Glutamatergic neuron (in vitro differentiated cells): ENCODE measurements at regions not wholly inside any gene's neighbourhood (a gene's known extent, or its start where the extent isn't known, plus 50 kb on each side); places are given as distances from the start of the nearest gene placed in this dataset.

ENCODE experiments used
- DNase-seq: peaks from one replicate; pipeline ENCODE4 v3.0.0; 2022
- H3K27ac Mint-ChIP-seq: one replicate; pipeline ENCODE4 v1.8.0; 2020; ENCODE audit warnings: mild to moderate bottlenecking, mixed read lengths, inconsistent platforms; ENCODE audit not compliant: unreplicated experiment
- H3K27me3 Mint-ChIP-seq: one replicate; pipeline ENCODE4 v1.8.0; 2020; ENCODE audit warnings: mild to moderate bottlenecking, moderate library complexity, mixed read lengths, inconsistent platforms; ENCODE audit not compliant: unreplicated experiment
- H3K36me3 Mint-ChIP-seq: one replicate; pipeline ENCODE4 v1.8.0; 2020; ENCODE audit warnings: mild to moderate bottlenecking, mixed read lengths, inconsistent platforms; ENCODE audit not compliant: unreplicated experiment
- H3K4me1 Mint-ChIP-seq: one replicate; pipeline ENCODE4 v1.8.0; 2020; ENCODE audit warnings: mild to moderate bottlenecking, low read depth, mixed read lengths, inconsistent platforms; ENCODE audit not compliant: unreplicated experiment
- H3K4me3 Mint-ChIP-seq: one replicate; pipeline ENCODE4 v1.8.0; 2020; ENCODE audit warnings: mild to moderate bottlenecking, mixed read lengths, inconsistent platforms; ENCODE audit not compliant: unreplicated experiment
- H3K9me3 Mint-ChIP-seq: one replicate; pipeline ENCODE4 v1.8.0; 2020; ENCODE audit warnings: mild to moderate bottlenecking, moderate library complexity, mixed read lengths, inconsistent platforms; ENCODE audit not compliant: unreplicated experiment
- CTCF ChIP-seq: fragments of 200-600 bp; sonication (generic); IDR thresholded peaks from one replicate; pipeline ENCODE4 v1.5.0; 2021; ENCODE audit not compliant: partially characterized antibody, unreplicated experiment

GRCh38 chr20:52438326-52438963, 246.9 kb upstream of the ZFP64 start:
- peaks cover 3% of the 10 kb centered on the region for H3K9me3 Mint-ChIP-seq
- H3K27me3 Mint-ChIP-seq: peaks cover 4% of the 10 kb centered on the region
- no peaks in the 10 kb centered on the region for H3K36me3 Mint-ChIP-seq
- DNase-seq: no peak
- H3K27ac Mint-ChIP-seq: no peak overlapping the region
- no peak for TF ChIP-seq CTCF
- H3K4me3 Mint-ChIP-seq: no peak overlapping the region
- H3K4me1 Mint-ChIP-seq: peaks cover 15% of the 10 kb centered on the region

DNA sequence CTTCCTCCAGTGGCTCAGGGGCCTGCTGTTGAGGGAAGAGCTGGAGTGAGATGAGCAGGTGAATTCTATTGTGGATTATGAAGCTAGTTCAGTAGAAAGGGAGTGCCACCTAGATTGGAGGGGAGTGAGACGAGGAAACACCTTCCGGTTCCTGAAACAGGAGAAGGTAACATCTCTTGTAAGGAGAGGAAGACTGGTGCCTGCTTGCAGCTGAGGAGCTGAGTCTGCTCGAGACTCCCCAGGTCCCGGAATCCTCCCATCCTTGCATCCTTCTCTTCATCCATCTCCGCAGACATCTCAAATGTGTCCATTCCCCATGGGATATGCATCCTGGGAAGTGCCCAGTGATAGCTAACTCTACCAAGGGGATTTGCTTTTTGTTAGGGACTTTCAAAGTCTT, 242.9 kb upstream of the ZFP64 start:
- Mint-ChIP-seq H3K4me3 (no peak overlapping the region), H3K4me1 (peaks cover 9% of the 10 kb centered on the region)

GRCh38 chr20:52434041-52434425, 242.5 kb upstream of the ZFP64 start:
- Mint-ChIP-seq H3K27ac (no peak overlapping the region), H3K36me3 (no peaks in the 10 kb centered on the region), H3K9me3 (no peaks in the 10 kb centered on the region), H3K4me1 (peaks cover 4% of the 10 kb centered on the region), H3K27me3 (peaks cover 2% of the 10 kb centered on the region), H3K4me3 (no peak overlapping the region)
- no peak for DNase-seq
- TF ChIP-seq CTCF: no peak

More for the DNA sequence above, 242.9 kb upstream of the ZFP64 start:
- peaks cover 2% of the 10 kb centered on the region for H3K9me3 Mint-ChIP-seq
- no peaks in the 10 kb centered on the region for H3K36me3 Mint-ChIP-seq
- no peak overlapping the region for H3K27ac Mint-ChIP-seq
- no peak for TF ChIP-seq CTCF
- no peak for DNase-seq
- no peaks in the 10 kb centered on the region for H3K27me3 Mint-ChIP-seq

DNA sequence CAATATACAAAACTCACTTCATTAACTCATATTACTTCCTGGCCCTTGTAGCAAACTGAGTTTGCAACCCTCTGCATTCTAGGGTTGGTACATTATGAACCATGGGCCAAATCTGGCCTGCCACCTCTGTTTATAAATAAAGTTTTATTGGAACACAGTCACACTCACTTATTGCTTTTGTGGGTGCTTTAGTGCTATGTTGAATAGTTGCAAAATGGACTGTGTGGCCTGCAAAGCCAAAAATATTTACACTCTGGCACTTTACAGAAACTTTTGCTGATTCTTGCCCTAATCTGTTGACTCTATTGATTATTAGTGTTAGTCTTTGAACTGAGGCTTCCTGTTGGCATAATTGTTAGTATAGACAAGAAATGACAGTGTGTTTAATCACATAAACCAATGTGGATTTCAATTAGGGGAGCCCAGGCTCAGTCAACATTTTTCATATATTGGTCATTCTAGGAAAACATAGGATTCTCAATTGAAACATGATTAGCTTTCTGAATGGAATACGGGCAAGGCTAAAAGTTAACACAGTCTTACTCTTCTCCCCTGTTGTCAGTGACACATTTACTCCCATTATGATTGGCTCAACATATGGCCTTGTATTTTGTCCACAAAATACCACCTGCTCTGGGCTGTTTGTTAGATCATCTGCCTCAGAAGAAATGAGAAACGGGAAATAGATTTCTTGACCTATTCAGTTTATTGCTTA, 241.9 kb upstream of the ZFP64 start:
- no peaks in the 10 kb centered on the region for H3K36me3 Mint-ChIP-seq
- H3K27me3 Mint-ChIP-seq: peaks cover 2% of the 10 kb centered on the region
- no peak for TF ChIP-seq CTCF
- no peak overlapping the region for H3K4me3 Mint-ChIP-seq
- no peak overlapping the region for H3K27ac Mint-ChIP-seq
- no peak for DNase-seq
- peaks cover 3% of the 10 kb centered on the region for H3K4me1 Mint-ChIP-seq
- no peaks in the 10 kb centered on the region for H3K9me3 Mint-ChIP-seq

GRCh38 chr20:52432740-52433139, 241.2 kb upstream of the ZFP64 start:
- H3K36me3 Mint-ChIP-seq: no peaks in the 10 kb centered on the region

More at GRCh38 chr20:52432740-52433139, 241.2 kb upstream of the ZFP64 start:
- TF ChIP-seq CTCF: no peak
- Mint-ChIP-seq H3K27me3 (peaks cover 2% of the 10 kb centered on the region), H3K4me3 (no peak overlapping the region), H3K27ac (no peak overlapping the region), H3K4me1 (no peaks in the 10 kb centered on the region), H3K9me3 (no peaks in the 10 kb centered on the region)
- DNase-seq: no peak
